Fibroblast of peridontal ligament (primary cell): ENCODE measurements at regions not wholly inside any gene's neighbourhood (a gene's known extent, or its start where the extent isn't known, plus 50 kb on each side); places are given as distances from the start of the nearest gene placed in this dataset.
"Not testable (repeated sequence)": the region's sequence is repeated elsewhere in the genome, so short reads cannot be mapped to it uniquely, and the experiment has no call there.

ENCODE experiments used
- DNase-seq: peaks from one replicate; pipeline ENCODE4 v3.0.0-alpha.2; 2010; ENCODE audit errors: extremely low read depth

DNA sequence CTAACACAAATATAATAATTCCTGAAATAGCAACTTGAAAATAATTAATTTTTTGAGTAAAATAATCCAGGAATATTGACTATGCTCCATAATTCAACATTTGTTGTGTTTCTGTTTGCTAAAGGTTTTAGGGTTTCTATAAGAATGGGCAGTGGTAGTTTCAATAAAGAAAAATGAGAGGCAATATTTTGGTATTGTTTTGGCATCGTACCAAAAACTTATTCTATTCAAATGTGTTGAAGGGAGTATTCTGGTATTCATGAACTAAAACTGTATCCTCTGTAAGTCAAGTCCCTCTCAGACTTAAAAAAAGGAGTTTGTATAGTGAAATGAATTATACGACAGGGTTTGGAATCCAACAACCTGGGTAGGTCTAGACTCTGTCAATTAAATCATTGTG is 1245.6 kb upstream of the CELF4 start:
- no peak for DNase-seq

DNA sequence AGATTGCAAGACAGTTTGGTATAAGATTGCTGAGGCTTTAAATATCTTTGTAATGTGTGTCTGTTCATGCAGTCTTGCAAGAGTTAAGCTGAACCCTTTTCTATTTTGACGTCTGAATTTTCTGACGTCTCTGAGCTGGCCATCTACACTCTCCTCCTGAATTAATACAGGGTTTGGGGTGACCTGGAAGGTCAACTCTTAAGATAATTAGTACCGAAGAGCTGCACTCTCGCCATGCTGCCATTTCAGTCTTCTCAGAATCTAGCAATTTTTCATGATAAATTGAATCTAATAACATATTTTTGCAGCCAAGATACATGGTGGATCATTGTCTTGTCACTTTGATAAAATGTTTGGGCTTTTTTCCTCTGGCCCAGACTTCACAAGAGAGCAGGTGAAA is 1245.2 kb upstream of the CELF4 start:
- DNase-seq = no peak

DNA sequence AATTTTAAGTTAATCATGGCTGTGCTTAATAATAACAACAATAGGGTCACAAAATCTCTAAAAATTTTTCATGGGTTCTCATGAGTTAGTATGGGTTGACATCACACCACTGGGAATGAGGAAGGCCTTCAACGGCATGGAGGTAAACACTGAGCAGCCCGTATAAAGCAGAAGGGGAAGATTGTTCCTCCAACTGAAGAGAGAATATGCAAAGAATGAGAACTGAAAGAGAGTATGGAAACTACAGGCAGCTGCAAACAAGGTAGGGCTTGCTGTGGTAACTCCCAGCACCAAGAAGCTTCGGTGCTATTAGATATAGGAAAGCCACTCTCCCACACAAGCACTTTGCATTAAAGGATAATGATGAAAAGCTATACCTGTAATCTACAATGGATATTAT is 1242.3 kb upstream of the CELF4 start:
- DNase-seq = no peak

DNA sequence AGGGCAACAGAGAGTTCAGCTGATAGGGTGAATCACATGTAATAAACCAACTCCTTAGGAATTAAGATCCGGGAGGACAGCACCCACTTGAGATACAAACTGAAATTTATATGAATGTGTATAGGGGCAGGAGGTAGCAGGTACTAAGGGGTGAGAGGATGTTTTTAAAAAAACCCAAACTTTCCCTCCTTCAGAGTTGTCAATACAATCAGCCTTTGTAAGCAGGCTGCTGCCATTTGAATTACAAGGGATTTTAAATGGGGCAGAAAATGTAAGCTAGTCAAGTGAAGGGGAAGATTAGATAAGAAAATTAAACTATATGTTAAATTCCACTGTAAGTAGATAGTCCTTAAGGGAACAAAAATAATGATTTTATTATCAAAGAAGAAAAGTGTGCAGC is 1239.7 kb upstream of the CELF4 start:
- DNase-seq = no peak

DNA sequence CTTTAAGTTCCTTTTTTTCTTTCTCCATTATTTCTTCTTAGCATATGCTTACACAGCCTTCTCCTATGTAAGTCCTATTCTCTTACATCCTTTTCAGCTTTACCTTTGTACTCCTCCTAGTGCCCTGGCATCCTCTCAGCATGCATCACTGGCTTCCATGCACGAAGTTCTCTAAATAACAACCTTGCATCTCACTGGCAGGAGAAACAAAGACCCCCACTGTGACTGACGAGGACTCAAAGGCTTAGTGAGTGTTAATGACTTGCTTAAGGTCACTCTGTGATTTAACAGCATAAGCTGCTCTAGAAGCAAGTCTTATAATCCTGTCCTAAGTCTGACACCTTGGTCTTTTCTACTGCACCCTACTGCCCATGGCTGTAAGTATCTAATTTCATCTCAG is 1236.0 kb upstream of the CELF4 start:
- DNase-seq = no peak

DNA sequence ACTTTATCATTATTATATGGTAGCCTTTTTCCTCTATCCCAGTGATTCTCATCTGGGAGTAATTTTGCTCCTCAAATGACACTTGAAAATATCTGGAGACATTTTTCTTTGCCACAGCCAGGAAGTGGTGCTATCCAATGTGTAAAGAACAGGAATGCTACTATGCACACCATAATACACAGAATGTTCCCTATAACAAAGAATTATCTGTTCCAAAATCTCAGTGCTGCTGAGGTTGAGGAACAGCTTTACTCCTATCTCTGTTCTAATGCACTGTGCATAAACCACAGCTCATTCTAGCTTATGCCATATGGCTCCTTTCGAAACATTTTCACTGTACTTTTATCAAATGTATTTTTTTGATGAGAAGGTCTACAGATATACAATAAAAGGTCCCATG is 1231.2 kb upstream of the CELF4 start:
- no peak for DNase-seq

DNA sequence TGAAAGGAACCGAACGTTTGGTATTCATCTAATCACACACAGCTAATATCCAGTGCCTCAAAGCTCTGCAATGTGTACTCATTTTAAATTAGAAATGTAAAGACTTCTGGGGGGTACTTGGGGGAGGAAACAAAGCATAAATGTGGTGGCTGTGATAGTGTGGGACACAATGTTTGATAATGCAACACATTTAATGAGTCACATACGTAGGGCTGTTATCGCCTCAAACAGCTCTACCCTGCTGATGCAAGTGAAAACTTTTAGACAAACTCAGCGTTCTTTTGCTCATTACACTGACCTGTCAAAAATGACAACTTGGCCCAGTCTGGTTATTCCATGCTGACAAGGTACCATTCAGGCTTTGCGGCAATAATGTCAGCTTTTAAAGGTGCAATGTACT is 1227.1 kb upstream of the CELF4 start:
- no peak for DNase-seq

DNA sequence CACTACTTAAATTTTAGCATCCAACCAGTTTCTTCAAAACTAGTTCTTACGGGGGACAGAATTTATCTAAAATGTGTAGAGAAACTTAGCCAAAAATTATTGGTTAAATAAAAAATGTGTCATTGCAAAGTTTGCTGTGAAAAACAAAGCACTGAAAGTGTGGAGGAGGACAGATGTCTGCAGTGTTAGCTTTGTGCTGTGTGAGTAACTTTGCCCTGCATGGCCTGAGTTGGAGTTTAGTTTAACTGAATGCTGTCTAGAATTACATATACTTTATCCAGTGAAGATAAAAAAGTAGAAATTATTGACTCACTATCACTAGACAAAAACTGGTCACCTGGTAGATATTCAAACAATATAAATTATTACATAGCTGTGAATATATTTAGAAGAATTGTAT is 1225.2 kb upstream of the CELF4 start:
- DNase-seq = no peak

DNA sequence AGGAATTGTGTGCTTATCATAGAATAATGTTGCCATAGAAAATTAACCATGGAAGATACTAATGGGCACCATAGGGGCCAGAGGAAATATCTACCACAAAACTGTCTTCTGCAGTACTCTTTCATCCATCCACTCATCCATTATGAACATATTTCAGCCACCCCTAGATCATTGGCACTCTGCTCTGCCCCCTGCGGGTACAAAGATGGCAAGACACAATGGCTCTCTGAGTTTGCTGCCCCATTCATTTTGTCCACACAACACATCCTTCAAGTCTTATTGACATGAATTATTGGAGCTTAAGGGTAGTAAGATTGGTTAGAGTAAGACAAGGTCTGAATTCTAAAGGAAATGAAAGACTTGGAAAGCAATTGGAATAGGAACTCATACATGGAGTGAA is 1224.7 kb upstream of the CELF4 start:
- no peak for DNase-seq

DNA sequence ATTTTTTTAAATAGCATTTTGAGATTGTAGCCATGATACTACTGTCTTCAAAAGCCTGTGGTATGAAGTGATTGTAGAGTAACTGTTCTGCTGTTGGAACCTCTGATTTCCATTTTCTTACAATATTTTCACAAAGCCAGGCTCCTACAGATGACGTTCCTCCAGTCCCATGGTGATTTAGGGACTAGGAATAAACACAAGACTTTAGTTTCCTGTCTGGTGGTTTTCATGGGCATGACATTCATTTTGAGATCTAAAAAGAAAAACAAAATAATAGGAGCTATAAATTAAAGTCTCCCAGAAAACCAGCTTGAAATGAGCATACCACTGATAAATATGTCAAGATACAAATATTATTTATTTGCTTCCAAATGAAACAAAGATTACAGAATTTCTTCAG is 1223.5 kb upstream of the CELF4 start:
- DNase-seq = no peak

DNA sequence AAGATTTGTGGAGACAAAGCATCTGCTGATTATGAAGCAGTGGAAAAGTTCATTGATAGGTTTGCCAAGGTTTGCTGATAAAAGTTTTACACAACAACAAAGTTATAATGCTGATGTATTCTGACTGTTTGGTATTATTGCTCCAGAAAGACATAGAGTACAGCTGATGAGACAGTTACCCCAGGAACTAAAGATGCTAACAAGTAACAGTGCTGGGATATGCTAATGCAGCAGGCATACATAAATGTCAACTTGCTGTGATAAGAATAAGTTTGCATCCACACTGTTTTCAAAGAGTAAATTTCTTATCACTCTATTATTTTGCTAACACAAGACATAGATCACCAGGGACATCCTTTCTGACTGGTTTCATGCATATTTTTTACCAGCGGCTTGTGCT is 1221.3 kb upstream of the CELF4 start:
- DNase-seq = no peak

DNA sequence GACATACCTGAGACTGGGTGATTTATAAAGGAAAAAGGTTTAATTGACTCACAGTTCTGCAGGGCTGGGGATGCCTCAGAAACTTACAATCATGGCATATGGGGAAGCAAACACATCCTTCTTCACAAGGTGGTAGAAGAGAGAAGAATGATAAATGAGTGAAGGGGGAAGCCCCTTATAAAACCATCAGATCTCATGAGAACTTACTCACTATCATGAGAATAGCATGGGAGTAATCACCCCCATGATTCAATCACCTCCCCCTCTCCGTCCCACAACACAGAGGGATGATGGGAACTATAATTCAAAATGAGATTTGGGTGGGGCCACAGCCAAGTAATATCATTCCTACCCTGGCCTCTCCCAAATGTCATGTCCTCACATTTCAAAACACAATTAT is 1206.0 kb upstream of the CELF4 start:
- DNase-seq = not testable (repeated sequence)

DNA sequence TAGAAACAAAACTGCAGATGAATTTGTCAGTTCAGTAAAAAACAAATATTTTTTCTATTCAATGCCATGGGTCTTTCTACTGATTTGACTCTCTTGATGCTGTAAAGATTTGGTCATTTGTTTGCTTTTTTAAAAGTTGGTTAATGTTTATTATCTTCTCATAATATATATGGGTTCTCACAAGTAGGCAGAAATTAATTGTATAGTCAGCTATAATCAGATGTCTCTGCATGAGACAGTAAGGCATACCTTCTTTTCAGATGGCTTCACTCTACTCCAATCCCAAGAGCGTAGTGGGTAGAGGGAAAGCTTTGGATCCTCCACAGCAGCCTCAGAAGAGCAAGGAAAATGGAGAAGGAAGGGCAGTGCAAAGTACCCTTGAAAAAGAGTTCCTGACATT is 1202.9 kb upstream of the CELF4 start:
- DNase-seq = no peak

DNA sequence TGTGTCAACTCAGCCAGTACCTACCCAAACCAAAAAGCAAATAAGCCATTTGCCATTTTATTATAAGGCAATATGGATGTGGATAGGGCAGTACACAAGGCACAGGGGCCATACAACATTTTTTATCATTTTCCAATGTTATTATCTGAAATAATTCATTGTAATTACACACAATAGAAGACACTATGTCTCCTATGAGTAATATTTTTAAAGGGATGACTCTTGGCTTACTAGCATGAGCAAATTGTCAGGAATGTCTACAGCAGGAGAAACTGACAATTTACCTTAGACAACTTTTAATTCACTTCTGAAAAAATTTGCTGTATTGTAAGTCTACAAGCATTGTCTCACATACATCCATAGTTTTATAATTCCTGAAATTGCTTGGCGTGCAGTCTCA is 1193.9 kb upstream of the CELF4 start:
- DNase-seq = no peak

DNA sequence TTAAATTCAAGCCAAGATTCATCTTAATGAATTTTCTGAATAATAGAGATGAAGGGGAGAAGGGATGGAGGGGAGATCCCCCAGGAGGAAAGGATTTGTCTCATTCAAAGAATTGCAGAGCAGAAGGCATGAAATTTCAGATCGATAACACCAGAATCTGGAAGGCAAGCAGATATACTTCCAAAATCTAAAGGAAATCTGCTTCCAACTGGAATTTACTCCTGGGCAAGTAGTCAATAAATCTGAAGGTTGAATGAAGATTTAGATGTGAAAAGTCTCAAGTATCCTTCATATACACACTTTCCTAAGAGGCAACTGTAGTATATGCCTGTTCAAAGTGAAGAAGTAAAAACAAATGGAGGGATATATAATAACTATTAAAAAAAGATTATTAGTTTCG is 1190.8 kb upstream of the CELF4 start:
- DNase-seq = no peak

DNA sequence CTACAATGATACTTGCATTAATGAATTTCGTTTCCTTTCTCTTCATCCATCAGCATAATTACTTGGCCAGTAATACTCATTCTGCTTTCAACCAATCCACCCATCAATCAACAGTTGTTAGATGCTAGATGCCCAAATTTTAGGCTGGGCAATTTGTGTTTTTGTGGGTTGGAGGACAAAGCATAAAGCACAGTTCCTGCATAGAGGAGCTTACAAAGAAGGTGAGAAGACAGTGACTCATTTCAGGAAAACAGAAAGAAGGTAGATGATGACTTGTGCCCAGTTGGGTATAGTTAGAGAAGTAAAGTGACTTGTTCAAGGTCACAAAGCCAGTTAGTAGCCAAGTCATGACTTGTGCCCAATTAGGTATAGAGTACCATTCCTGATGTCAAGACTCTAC is 1186.8 kb upstream of the CELF4 start:
- DNase-seq = no peak

DNA sequence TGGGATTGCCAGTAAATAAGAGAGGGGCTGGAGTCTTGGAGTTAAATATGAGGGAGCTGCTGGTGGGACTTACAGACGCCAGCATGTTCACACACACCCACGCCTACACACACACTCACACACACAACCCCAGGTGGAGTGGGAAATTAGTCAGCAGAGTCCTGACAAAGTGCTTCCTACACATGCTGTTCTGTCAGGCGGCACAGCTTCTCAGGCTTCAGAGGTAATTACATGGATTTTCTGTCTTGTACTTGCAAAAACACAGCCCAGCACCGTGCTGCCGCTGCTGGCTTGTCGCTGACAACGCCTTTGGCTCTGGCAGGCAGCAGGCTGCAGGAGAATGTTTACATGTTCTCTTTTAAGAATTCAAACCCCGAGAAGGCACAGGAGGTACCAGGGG is 1186.3 kb upstream of the CELF4 start:
- DNase-seq = no peak

DNA sequence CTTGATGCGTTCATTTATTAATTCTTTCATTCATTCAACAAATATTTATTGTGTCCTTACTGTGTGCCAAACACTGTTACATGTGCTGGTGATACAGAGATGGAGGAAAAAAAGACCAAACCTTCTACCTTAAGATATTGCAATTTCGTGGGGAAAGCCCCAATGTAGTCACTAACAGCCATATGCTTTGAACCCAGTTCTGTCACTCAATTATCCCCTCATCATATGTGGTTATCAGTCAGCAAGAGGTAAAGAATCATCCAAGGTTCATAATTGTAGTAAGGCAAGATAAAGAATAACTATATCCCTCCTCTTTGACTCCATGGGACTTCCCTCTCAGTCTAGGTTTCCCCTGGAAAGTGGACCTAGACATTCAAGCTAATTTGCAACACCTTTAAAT is 1185.6 kb upstream of the CELF4 start:
- DNase-seq = no peak

DNA sequence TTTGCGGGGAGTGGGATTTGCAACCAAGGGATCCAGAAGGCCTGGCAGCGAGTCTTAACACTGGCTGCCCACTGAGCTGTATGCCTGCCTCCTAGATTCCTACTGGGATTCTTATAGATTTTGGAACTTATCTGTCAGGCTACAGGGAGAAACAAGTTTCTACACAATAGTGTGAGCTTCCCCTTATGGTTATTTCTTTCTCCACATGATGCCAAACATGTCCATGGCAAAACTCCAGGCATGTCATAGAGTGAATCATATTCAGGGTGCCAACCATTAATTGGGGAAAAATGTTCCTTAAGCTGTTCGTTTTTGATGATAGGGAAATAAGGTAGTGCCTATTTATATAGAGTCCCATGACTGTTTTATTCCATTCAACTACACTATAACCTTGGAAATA is 1185.2 kb upstream of the CELF4 start:
- no peak for DNase-seq

DNA sequence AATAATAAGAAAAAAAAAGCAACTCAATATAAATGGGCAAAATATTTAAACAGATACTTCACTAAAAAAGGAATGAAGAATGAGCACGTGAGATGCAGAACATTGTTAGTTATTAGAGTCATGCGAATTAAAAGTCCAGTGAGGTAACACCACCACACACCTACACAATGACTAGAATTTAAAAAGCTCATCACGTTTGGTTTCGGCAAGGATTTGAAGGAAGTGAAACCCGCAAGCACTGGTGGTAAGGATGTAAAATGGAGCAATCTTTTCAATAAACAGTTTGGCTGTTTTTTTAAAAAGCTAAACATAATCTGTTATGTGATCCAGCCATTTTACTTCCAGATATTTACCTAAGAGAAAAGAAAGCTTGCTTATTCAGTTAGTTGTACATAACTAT is 1181.6 kb upstream of the CELF4 start:
- no peak for DNase-seq

DNA sequence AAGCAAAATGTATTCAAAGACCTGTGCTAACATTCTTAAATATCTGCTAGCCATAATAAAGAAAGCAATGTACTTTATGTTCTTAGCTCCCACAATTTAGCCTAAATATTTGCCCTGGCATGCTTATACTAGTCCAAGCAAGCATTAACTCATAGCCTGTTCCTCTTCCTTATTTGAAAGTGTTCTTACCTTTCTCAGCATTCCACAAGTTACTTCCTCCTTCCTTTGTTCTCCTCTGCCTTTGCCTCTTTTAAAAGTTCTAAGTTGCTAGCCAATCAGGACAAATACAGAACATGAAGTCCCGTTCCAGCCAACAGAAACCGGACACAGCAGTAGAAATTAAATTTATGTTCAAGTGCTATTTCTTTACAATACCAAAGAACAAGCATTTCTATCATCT is 1154.6 kb upstream of the CELF4 start:
- DNase-seq = not testable (repeated sequence)

DNA sequence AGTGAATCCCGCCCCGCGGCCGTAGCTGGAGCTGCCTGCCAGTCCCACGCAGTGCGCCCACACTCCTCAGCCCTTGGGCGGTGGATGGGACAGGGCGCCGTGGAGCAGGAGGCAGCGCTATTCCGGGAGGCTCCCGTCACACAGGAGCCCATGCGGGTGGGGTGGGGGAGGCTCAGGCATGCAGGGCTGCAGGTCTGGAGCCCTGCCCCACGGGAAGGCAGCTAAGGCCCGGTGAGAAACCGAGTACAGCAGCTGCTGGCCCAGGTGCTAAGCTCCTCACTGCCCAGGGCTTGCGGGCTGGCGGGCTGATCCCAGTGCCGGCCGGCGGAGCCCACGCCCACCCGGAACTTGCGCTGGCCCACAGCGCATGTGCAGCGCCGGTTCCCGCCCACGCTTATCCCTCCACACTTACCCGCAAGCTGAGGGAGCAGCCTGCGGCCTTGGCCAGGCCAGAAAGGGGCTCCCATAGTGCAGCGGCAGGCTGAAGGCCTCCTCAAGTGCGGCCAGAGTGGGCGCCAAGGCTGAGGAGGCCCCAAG is 1152.8 kb upstream of the CELF4 start:
- no peak for DNase-seq

DNA sequence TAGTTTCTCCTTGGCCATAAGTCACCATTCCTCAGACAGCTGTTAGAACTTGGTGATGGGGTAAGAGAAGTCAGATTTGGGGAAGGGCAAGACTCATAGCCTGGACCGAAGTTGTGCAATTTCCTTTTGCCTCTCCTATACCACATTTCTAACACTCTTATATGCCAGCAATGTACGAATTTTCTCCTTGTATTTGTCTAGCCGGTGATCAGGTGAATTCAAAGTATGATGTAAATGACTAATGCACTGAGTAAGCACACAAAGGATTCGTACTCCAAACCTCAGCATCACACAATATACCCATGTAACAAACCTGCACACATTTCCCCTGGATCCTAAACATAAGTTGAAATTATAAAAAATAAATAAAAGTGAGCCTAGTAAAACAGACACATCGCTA is 1143.5 kb upstream of the CELF4 start:
- DNase-seq = no peak

DNA sequence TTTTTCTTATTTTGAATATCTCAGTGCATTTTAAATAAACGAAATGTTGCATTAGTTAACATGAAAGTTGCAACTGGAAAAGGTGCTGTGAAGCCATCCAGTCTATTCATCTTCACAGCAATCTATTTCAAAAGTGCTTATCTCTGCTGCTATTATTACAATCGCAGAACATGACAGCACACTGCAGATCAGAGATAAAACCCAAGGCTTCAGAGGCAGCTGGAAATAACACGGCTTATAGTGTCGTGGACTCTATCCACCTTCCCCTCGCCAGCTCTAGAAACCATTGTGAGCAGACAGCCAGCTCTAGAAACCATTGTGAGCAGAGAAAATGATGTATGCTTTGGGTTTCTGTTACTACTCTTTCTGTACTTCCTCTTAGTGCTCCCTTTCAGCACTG is 1140.8 kb upstream of the CELF4 start:
- DNase-seq = no peak

DNA sequence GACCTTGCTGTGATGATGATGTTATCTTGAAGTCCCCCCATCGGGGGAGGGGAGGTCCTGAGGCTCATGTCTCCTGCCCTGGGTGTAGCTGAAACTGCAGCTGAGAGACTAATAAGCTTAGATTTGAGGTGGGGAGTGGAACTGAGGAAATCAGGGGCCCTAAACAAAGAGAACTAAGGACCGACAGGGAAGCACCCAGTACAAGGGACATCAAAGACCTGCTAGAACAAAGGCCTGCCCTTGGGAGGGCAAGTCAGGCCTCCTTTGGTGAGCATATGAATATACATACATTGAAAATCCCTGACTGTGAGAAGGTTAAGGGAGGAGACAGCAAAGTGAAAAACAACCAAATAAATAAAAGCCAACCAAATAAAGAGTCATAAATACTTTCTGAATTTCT is 1132.5 kb upstream of the CELF4 start:
- no peak for DNase-seq
